GM12878 (cell line): ENCODE measurements at regions not wholly inside any gene's neighbourhood (a gene's known extent, or its start where the extent isn't known, plus 50 kb on each side); places are given as distances from the start of the nearest gene placed in this dataset.

Source experiments
- ATAC-seq: fragments of 200-7000 bp; cut with Tn5 transposase; 3 replicates; pipeline ENCODE4 v1.9.1; 2020; ENCODE audit warnings: mild to moderate bottlenecking, moderate library complexity
- BruUV-seq: library from RNA; stranded (reverse); fragments of 400-500 nt; replicated peaks from 2 replicates; lab custom pipeline; 2021; lab: Mats Ljungman, UMichigan
- CTCF ChIA-PET: fragments of 300-600 bp; sonication (Branson Sonifier 250); formaldehyde crosslinking; extraction: SDS; loops from one replicate; lab custom pipeline; 2021; ENCODE audit warnings: inconsistent platforms; lab: Yijun Ruan, JAX
- POLR2A ChIA-PET: fragments of 350-600 bp; formaldehyde crosslinking; extraction: SDS; loops from one replicate; lab custom pipeline; 2021; ENCODE audit warnings: inconsistent platforms; lab: Charles Lee
- RAD21 ChIA-PET: fragments of 300-600 bp; sonication (Branson Sonifier 250); formaldehyde crosslinking; loops from one replicate; lab custom pipeline; 2023; ENCODE audit warnings: antibody characterized with exemption; ENCODE audit not compliant: unreplicated experiment; lab: Charles Lee
- SMC1A ChIA-PET: fragments of 300-600 bp; sonication (Branson Sonifier 250); formaldehyde crosslinking; loops from one replicate; lab custom pipeline; 2023; ENCODE audit not compliant: unreplicated experiment, uncharacterized antibody; lab: Charles Lee
- DNase-seq: peaks from one replicate; pipeline ENCODE4 v3.0.0-alpha.2; 2011; ENCODE audit warnings: low read depth, low spot score
- FAIRE-seq: peaks from 3 replicates; lab custom pipeline; 2011; peaks lifted over from hg19 to GRCh38; lab: Jason Lieb, UNC
- H2AFZ ChIP-seq: 2 replicates; pipeline ENCODE4 v1.6.0; 2011; ENCODE audit warnings: low read depth, low read length, control low read depth; ENCODE audit not compliant: control insufficient read depth
- H3K27ac ChIP-seq: 2 replicates; pipeline ENCODE4 v1.5.1; 2011; ENCODE audit warnings: control low read depth; ENCODE audit not compliant: control insufficient read depth, insufficient read depth
- H3K27me3 ChIP-seq, 2 experiments: replicated peaks in 1 of 2; 2 replicates each; pipeline versions ENCODE4 v1.6.0 to v1.6.1; 2011; ENCODE audit warnings: low read length in 1 of 2; ENCODE audit not compliant: control insufficient read depth in 2 of 2, insufficient read depth in 2 of 2
- H3K36me3 ChIP-seq, 2 experiments: 2 replicates each; pipeline ENCODE4 v1.5.1; 2011; ENCODE audit warnings: low read length in 1 of 2; ENCODE audit not compliant: control insufficient read depth in 2 of 2, insufficient read depth in 2 of 2
- H3K4me1 ChIP-seq: 2 replicates; pipeline ENCODE4 v1.6.1; 2011; ENCODE audit warnings: mild to moderate bottlenecking, low read length, moderate library complexity, mixed read lengths; ENCODE audit not compliant: control insufficient read depth, insufficient read depth
- H3K4me2 ChIP-seq: 2 replicates; pipeline ENCODE4 v1.6.0; 2011; ENCODE audit warnings: control low read depth; ENCODE audit not compliant: control insufficient read depth, insufficient read depth
- H3K4me3 ChIP-seq: fragments of 200-600 bp; sonication (generic); 2 replicates; pipeline ENCODE4 v1.5.1; 2016
- H3K79me2 ChIP-seq: 2 replicates; pipeline ENCODE4 v1.6.0; 2011; ENCODE audit warnings: low read length; ENCODE audit not compliant: control insufficient read depth, insufficient read depth
- H3K9ac ChIP-seq: 2 replicates; pipeline ENCODE4 v1.8.0; 2011; ENCODE audit warnings: low read length, control low read depth, mixed read lengths; ENCODE audit not compliant: control insufficient read depth, insufficient read depth
- H3K9me3 ChIP-seq: replicated peaks from 3 replicates; pipeline ENCODE4 v1.5.1; 2011; ENCODE audit warnings: mild to moderate bottlenecking, low read length; ENCODE audit not compliant: control insufficient read depth, insufficient read depth
- H4K20me1 ChIP-seq: 2 replicates; pipeline ENCODE4 v1.6.0; 2011; ENCODE audit not compliant: control insufficient read depth, insufficient read depth
- BCL3 ChIP-seq: IDR thresholded peaks from 2 replicates; pipeline ENCODE4 v1.6.1; 2011; ENCODE audit warnings: borderline replicate concordance, low read depth, mild to moderate bottlenecking, moderate library complexity, low read length; ENCODE audit not compliant: insufficient read depth, poor library complexity, severe bottlenecking
- BMI1 ChIP-seq: fragments of 450-650 bp; IDR thresholded peaks from 2 replicates; pipeline ENCODE4 v1.6.1; 2016; ENCODE audit warnings: mild to moderate bottlenecking, moderate library complexity, borderline replicate concordance
- CBX5 ChIP-seq: sonication (generic); IDR thresholded peaks from 2 replicates; pipeline ENCODE4 v1.6.1; 2016; ENCODE audit warnings: low read depth, moderate library complexity, mild to moderate bottlenecking, inconsistent platforms
- CHD1 ChIP-seq: IDR thresholded peaks from 2 replicates; pipeline ENCODE4 v1.6.1; 2012; ENCODE audit warnings: low read depth, low read length, improper control_type of control experiment
- FOXM1 ChIP-seq: IDR thresholded peaks from 2 replicates; pipeline ENCODE4 v1.6.1; 2012; ENCODE audit warnings: low read depth, mild to moderate bottlenecking, inconsistent platforms, low read length, moderate library complexity
- IRF4 ChIP-seq: IDR thresholded peaks from 2 replicates; pipeline ENCODE4 v1.6.1; 2011; ENCODE audit warnings: low read depth, low read length
- KAT2A ChIP-seq: conservative IDR thresholded peaks from 2 replicates; pipeline ENCODE4 v1.6.1; 2011; ENCODE audit warnings: low read depth, low read length; ENCODE audit not compliant: control insufficient read depth
- KLF5 ChIP-seq: fragments of 450-650 bp; IDR thresholded peaks from 2 replicates; pipeline ENCODE4 v1.6.1; 2014; ENCODE audit warnings: mild to moderate bottlenecking; ENCODE audit not compliant: partially characterized antibody
- LARP7 ChIP-seq: fragments of 450-650 bp; IDR thresholded peaks from 2 replicates; pipeline ENCODE4 v1.6.1; 2017; ENCODE audit warnings: mild to moderate bottlenecking
- MLLT1 ChIP-seq: fragments of 450-650 bp; IDR thresholded peaks from 2 replicates; pipeline ENCODE4 v1.6.1; 2016; ENCODE audit warnings: mild to moderate bottlenecking
- MXI1 ChIP-seq: fragments of 150-350 bp; IDR thresholded peaks from 2 replicates; pipeline ENCODE4 v1.6.1; 2011; ENCODE audit warnings: low read depth, mild to moderate bottlenecking, inconsistent platforms, low read length, improper control_type of control experiment
- NFYA ChIP-seq: IDR thresholded peaks from 2 replicates; pipeline ENCODE4 v1.6.1; 2011; ENCODE audit warnings: low read depth, mild to moderate bottlenecking, low read length, improper control_type of control experiment, borderline replicate concordance
- ZBTB33 ChIP-seq: fragments of 450-650 bp; IDR thresholded peaks from 2 replicates; pipeline ENCODE4 v1.6.1; 2017; ENCODE audit warnings: mild to moderate bottlenecking
- ZZZ3 ChIP-seq: IDR thresholded peaks from 2 replicates; pipeline ENCODE4 v1.6.1; 2011; ENCODE audit warnings: low read depth; ENCODE audit not compliant: control insufficient read depth, insufficient read length
- WGBS: methylation state at CpG from one replicate; pipeline ENCODE4 v1.1.6; 2016; ENCODE audit warnings: low lambda C conversion rate; ENCODE audit not compliant: insufficient replicate concordance, insufficient coverage; ENCODE audit errors: missing lambda C conversion rate; 5-methylcytosine and 5-hydroxymethylcytosine counted together
- in situ Hi-C: fragments of 300-500 bp; cut with MboI; formaldehyde crosslinking; loops from 9 replicates; pipeline ENCODE4 v1.14.3; 2018; ENCODE audit warnings: mixed read lengths
- intact Hi-C: fragments of 100-400 bp; cut with micrococcal nuclease; formaldehyde crosslinking; loops from one replicate; pipeline ENCODE4 v1.14.2; 2022; ENCODE audit not compliant: unreplicated experiment

GRCh38 chr22:49716441-49716840, 111.2 kb downstream of the BRD1 start:
- Histone ChIP-seq H3K36me3 (no peaks in the 10 kb centered on the region), H3K4me3 (no peak overlapping the region), H3K4me1 (no peaks in the 10 kb centered on the region), H4K20me1 (no peaks in the 10 kb centered on the region), H3K79me2 (no peaks in the 10 kb centered on the region), H3K27ac (no peak overlapping the region), H2AFZ (no peak overlapping the region), H3K27me3 (no peaks in the 10 kb centered on the region), H3K4me2 (no peak overlapping the region), H3K9me3 (no peaks in the 10 kb centered on the region), H3K9ac (no peak overlapping the region)
- ATAC-seq, result no peak
- in situ Hi-C loops, result no loop called here
- BruUV-seq, result no TSS peak
- DNase-seq, result no peak
- SMC1A ChIA-PET, result no interaction called here
- WGBS, result 28% methylated on average over 10 of the region's 12 CpGs
- CTCF ChIA-PET, result no interaction called here
- no peak for TF ChIP-seq NFYA
- no peak for TF ChIP-seq IRF4
- intact Hi-C loops, result no loop called here
- RAD21 ChIA-PET, result no interaction called here
- POLR2A ChIA-PET, result no interaction called here
- no peak for FAIRE-seq

- Histone ChIP-seq H3K4me3 (no peak overlapping the region), H3K4me1 (no peaks in the 10 kb centered on the region), H2AFZ (no peak overlapping the region), H3K27ac (no peak overlapping the region), H3K79me2 (no peaks in the 10 kb centered on the region), H3K27me3 (no peaks in the 10 kb centered on the region), H3K4me2 (no peak overlapping the region), H3K9me3 (no peaks in the 10 kb centered on the region), H3K36me3 (no peaks in the 10 kb centered on the region), H3K9ac (no peak overlapping the region), H4K20me1 (no peaks in the 10 kb centered on the region)
- SMC1A ChIA-PET, result no interaction called here
- no peak for FAIRE-seq
- intact Hi-C loops (no loop called here), in situ Hi-C loops (no loop called here)
- TF ChIP-seq CBX5 (no peak), ZBTB33 (no peak), MLLT1 (no peak), LARP7 (no peak), FOXM1 (no peak), ZZZ3 (no peak), BMI1 (no peak), CHD1 (no peak), KAT2A (no peak), KLF5 (no peak), BCL3 (no peak), MXI1 (no peak)
- POLR2A ChIA-PET, result no interaction called here
- CTCF ChIA-PET, result no interaction called here
- RAD21 ChIA-PET, result no interaction called here
- no TSS peak for BruUV-seq
- 85% methylated on average over 3 of the region's 3 CpGs for WGBS
- no peak for DNase-seq
- ATAC-seq, result no peak
These were observed 112.2 kb downstream of the BRD1 start for GRCh38 chr22:49715450-49715849.
